Body of pancreas (tissue), 4 donors: ENCODE measurements at regions not wholly inside any gene's neighbourhood (a gene's known extent, or its start where the extent isn't known, plus 50 kb on each side); places are given as distances from the start of the nearest gene placed in this dataset.
A peak's percentile ranks its signal among the peaks of the same experiment; 100 is the strongest.

Experiments
- ATAC-seq: fragments of 150-250 bp; one replicate; pipeline ENCODE4 v1.9.1; 2016
- DNase-seq, 4 donors: peaks; one replicate each; pipeline ENCODE4 v3.0.0-alpha.2; 2019
- H3K27ac ChIP-seq, 4 donors: fragments of 200-600 bp; sonication (generic); 1 replicate in 3 of 4; 2 replicates in 1 of 4; pipeline versions ENCODE4 v1.5.1 to v1.6.1; 2016 to 2019; ENCODE audit warnings: mild to moderate bottlenecking in 1 of 4, mixed read lengths in 1 of 4, moderate library complexity in 1 of 4
- H3K27me3 ChIP-seq, 2 donors: fragments of 200-600 bp; sonication (generic); one replicate each; pipeline ENCODE4 v1.6.0; 2016; ENCODE audit warnings: mild to moderate bottlenecking in 1 of 2
- H3K36me3 ChIP-seq, 2 donors: fragments of 200-600 bp; sonication (generic); replicated peaks in 1 of 2; 2 replicates each; pipeline ENCODE4 v1.5.1; 2016; ENCODE audit warnings: low read depth in 2 of 2; ENCODE audit not compliant: insufficient read depth in 1 of 2
- H3K4me1 ChIP-seq: fragments of 200-600 bp; sonication (generic); one replicate; pipeline ENCODE4 v1.6.0; 2016
- H3K4me3 ChIP-seq, 2 donors: fragments of 200-600 bp; sonication (generic); 1 replicate in 1 of 2; 2 replicates in 1 of 2; pipeline ENCODE4 v1.5.1; 2016 to 2019
- H3K9me3 ChIP-seq, 3 donors: fragments of 200-600 bp; sonication (generic); 1 replicate in 2 of 3; 2 replicates in 1 of 3; pipeline ENCODE4 v1.5.1; 2016
- POLR2A ChIP-seq, 3 donors: fragments of 450-650 bp; IDR thresholded peaks; one replicate each; pipeline ENCODE4 v1.6.1; 2016; ENCODE audit warnings: antibody characterized with exemption in 3 of 3, mild to moderate bottlenecking in 2 of 3
- WGBS, 2 donors: methylation state at CpG; one replicate each; pipeline ENCODE4 v1.1.5; 2017; 5-methylcytosine and 5-hydroxymethylcytosine counted together
- intact Hi-C: fragments of 100-400 bp; cut with DNase I; formaldehyde crosslinking; loops from one replicate; pipeline ENCODE4 v1.15.1; 2023
- TF ChIP-seq, protein P1 (sequence below), 7 experiments: fragments of 450-650 bp in 4 of 7; fragments of 200-600 bp in 3 of 7; sonication (generic) in 3 of 7; IDR thresholded peaks; one replicate each; pipeline ENCODE4 v1.5.1; 2016 to 2019; ENCODE audit warnings: antibody characterized with exemption in 7 of 7

DNA sequence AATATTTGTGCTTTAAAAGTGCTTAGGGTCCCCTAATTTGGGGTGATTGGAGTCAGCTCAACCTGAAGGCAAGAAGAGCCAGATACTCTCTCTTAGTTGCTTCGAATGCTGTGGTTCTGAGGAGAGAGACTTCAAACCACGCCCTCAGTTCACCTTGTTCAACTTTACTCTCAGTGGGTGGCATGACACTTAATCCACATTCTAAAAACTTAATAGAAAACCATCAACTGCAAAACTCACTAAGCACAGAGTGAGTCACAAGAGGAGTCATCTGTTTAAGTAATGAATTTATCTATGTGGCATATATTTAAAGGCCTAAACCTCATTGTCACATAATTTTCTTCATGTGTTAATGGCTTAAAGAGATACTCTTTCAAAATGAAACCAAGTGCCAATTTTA is 99.5 kb upstream of the SLC4A4 start:
- intact Hi-C loops = no loop called here
- H3K36me3 ChIP-seq = no peaks in the 10 kb centered on the region
- no peak for ATAC-seq
- no peak overlapping the region for H3K4me3 ChIP-seq
- no peaks in the 10 kb centered on the region for H3K27me3 ChIP-seq
- no peaks in the 10 kb centered on the region for H3K9me3 ChIP-seq
- TF ChIP-seq, protein P1, sequence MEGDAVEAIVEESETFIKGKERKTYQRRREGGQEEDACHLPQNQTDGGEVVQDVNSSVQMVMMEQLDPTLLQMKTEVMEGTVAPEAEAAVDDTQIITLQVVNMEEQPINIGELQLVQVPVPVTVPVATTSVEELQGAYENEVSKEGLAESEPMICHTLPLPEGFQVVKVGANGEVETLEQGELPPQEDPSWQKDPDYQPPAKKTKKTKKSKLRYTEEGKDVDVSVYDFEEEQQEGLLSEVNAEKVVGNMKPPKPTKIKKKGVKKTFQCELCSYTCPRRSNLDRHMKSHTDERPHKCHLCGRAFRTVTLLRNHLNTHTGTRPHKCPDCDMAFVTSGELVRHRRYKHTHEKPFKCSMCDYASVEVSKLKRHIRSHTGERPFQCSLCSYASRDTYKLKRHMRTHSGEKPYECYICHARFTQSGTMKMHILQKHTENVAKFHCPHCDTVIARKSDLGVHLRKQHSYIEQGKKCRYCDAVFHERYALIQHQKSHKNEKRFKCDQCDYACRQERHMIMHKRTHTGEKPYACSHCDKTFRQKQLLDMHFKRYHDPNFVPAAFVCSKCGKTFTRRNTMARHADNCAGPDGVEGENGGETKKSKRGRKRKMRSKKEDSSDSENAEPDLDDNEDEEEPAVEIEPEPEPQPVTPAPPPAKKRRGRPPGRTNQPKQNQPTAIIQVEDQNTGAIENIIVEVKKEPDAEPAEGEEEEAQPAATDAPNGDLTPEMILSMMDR (IDR thresholded peaks at IDR 0.05) = no peak
- TF ChIP-seq POLR2A (IDR thresholded peaks at IDR 0.05) = no peak
- H3K27ac ChIP-seq = peak overlapping the region in 3 of 4 donors; percentile 11 to 48 (median 29)
- DNase-seq = no peak
- H3K4me1 ChIP-seq = peaks cover 26% of the 10 kb centered on the region
- 45 to 76% methylated on average over 2 of the region's 2 CpGs for WGBS, 2 donors

DNA sequence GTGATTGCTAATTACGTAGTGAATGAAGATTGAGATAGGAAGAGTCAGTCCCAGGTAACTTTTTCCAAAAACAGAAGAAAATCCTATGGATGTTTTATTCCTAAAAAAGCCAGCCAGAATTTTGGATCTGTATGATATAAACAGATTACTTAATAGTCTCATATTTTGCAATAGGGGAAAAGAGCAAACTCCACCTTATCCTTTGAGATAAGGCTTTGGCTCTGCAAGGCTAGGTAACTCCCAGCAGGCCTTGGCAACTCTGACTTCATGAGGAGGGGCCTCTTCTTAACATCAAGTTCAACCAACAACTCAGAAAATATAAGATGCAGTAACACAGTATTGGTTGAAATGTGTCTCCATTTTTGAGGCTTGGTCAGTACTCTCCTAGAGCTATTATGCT is 98.7 kb upstream of the SLC4A4 start:
- DNase-seq = peak in 3 of 4 donors; percentile 39 to 62 (median 40)
- peaks cover 26% of the 10 kb centered on the region for H3K4me1 ChIP-seq
- peak; percentile 49 for ATAC-seq
- 80 to 85% methylated on average over 1 of the region's 1 CpG for WGBS, 2 donors
- H3K27me3 ChIP-seq = no peaks in the 10 kb centered on the region
- no peaks in the 10 kb centered on the region for H3K36me3 ChIP-seq
- no peaks in the 10 kb centered on the region for H3K9me3 ChIP-seq
- H3K27ac ChIP-seq = peak overlapping the region in 3 of 4 donors; percentile 11 to 48 (median 29)
- intact Hi-C loops = no loop called here
- no peak overlapping the region for H3K4me3 ChIP-seq
- TF ChIP-seq POLR2A (IDR thresholded peaks at IDR 0.05) = no peak
- TF ChIP-seq, protein P1 (IDR thresholded peaks at IDR 0.05) = no peak

DNA sequence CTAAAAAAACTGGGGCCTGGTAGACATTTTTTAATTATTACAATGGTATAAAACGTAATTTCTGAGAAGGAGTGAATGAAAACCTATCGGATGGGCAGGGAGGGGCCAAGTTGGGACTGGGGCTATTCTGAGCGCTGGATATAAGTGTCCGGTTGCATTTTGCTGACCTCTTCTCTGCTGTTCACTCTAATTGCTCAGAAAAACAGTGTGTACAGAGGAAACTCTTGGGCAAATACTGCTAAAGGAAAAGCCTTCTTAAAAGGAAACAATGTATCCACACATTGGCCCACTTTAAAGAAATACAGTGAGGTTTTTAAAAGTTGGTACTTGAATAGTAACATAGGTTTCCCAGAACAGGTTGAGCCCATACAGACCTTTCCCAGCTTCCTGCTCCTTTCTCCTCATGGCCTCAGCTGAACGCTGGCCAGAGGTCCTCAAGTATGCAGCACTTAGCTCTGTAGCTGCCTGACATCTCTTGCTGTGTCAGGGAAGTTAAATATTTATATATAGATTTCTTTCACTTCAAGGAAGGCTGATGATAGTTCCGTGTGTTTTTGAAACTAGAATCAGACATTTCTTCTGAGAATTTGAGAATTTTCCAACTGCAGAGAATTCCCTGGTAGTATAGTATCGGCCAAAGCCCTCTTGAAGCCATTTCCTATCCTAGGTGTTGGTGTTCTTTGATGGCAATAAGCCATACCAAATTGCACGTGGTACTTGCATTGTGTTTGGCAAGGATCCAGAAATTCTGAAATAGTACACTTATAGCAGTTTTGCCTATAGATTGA is 97.1 kb upstream of the SLC4A4 start:
- ATAC-seq (peak; percentile 31), DNase-seq (peak in 3 of 4 donors; percentile 12 to 49 (median 39))
- Histone ChIP-seq H3K27me3 (no peaks in the 10 kb centered on the region), H3K9me3 (no peaks in the 10 kb centered on the region), H3K36me3 (no peaks in the 10 kb centered on the region), H3K4me3 (no peak overlapping the region), H3K27ac (peak overlapping the region in 3 of 4 donors; percentile 10 to 35 (median 12)), H3K4me1 (peaks cover 26% of the 10 kb centered on the region)
- intact Hi-C loops = no loop called here
- 35 to 37% methylated on average over 8 of the region's 8 CpGs for WGBS, 2 donors
- no peak for TF ChIP-seq POLR2A (IDR thresholded peaks at IDR 0.05)
- TF ChIP-seq, protein P1 (IDR thresholded peaks at IDR 0.05) = no peak

DNA sequence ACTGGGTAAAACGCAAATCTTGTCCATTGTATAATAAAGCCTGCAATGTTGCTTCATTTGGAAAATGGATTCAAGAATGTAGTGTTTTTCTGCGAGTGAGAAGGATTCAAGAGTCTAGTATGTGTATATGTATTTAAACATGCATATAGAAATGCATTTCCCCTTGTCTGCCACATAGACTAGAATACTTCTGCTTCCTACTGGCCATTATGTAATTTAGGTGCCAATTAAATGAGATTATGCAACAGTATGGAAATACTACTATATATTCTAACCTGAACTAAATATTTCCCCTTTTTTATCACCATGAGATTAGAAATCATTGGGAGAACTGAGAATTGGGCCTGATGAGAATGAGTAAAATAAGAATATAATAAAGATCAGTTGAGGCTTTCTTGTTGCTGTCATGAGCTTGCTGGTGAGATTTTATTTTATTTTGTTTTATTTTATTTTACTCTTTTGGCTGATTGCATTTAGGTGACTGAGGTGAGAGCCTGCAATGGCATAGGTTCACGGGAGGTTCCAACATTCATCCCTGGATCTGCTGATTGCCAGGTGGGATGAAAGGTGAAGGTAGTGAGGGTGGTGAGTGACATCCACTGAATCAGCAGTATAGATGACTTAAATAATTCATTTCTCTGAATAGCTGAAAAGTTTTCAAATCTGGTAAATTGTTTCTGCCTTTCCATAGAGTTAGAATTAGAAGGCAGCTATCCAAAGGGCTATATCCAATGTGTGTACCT is 95.6 kb upstream of the SLC4A4 start:
- TF ChIP-seq POLR2A (IDR thresholded peaks at IDR 0.05) = no peak
- TF ChIP-seq, protein P1 (IDR thresholded peaks at IDR 0.05) = no peak
- no peak for ATAC-seq
- intact Hi-C loops = no loop called here
- Histone ChIP-seq H3K27me3 (no peaks in the 10 kb centered on the region), H3K4me1 (peaks cover 31% of the 10 kb centered on the region), H3K27ac (no peak overlapping the region), H3K4me3 (no peak overlapping the region), H3K36me3 (no peaks in the 10 kb centered on the region), H3K9me3 (no peaks in the 10 kb centered on the region)
- 70 to 83% methylated on average over 3 of the region's 3 CpGs for WGBS, 2 donors
- DNase-seq = no peak
